GM23338 (cell line): ENCODE measurements at regions not wholly inside any gene's neighbourhood (a gene's known extent, or its start where the extent isn't known, plus 50 kb on each side); places are given as distances from the start of the nearest gene placed in this dataset.

Source experiments
- ATAC-seq: fragments of 200-7000 bp; cut with Tn5 transposase; 3 replicates; pipeline ENCODE4 v1.9.1; 2020
- DNase-seq: peaks from one replicate; pipeline ENCODE4 v3.0.0-alpha.2; 2015; ENCODE audit warnings: low spot score
- H2AFZ ChIP-seq: fragments of 200-600 bp; sonication (generic); 2 replicates; pipeline ENCODE4 v1.8.0; 2016; ENCODE audit warnings: antibody characterized with exemption, mild to moderate bottlenecking, moderate library complexity
- H3F3A ChIP-seq: fragments of 200-600 bp; sonication (generic); replicated peaks from 2 replicates; pipeline ENCODE4 v1.8.0; 2017; ENCODE audit warnings: antibody characterized with exemption, mixed run types, low read depth
- H3K27ac ChIP-seq: fragments of 200-600 bp; sonication (generic); 2 replicates; pipeline ENCODE4 v1.6.1; 2016; ENCODE audit warnings: low read depth
- H3K27me3 ChIP-seq: fragments of 200-600 bp; sonication (generic); 2 replicates; pipeline ENCODE4 v1.8.0; 2016; ENCODE audit warnings: mild to moderate bottlenecking, mixed run types, moderate library complexity; ENCODE audit not compliant: insufficient read depth
- H3K36me3 ChIP-seq: fragments of 200-600 bp; sonication (generic); 2 replicates; pipeline ENCODE4 v1.8.0; 2016; ENCODE audit warnings: mild to moderate bottlenecking; ENCODE audit not compliant: insufficient read depth
- H3K4me1 ChIP-seq: fragments of 200-600 bp; sonication (generic); 2 replicates; pipeline ENCODE4 v1.8.0; 2016; ENCODE audit warnings: mild to moderate bottlenecking, moderate library complexity; ENCODE audit not compliant: insufficient read depth
- H3K4me2 ChIP-seq: fragments of 200-600 bp; sonication (generic); 2 replicates; pipeline ENCODE4 v1.7.1; 2017; ENCODE audit warnings: mixed run types
- H3K4me3 ChIP-seq: fragments of 200-600 bp; sonication (generic); 2 replicates; pipeline ENCODE4 v1.6.1; 2016; ENCODE audit warnings: mixed run types
- H3K79me2 ChIP-seq: fragments of 200-600 bp; sonication (generic); replicated peaks from 2 replicates; pipeline ENCODE4 v1.8.0; 2017; ENCODE audit warnings: mild to moderate bottlenecking; ENCODE audit not compliant: insufficient read depth
- H3K9me2 ChIP-seq: fragments of 200-600 bp; sonication (generic); 2 replicates; pipeline ENCODE4 v1.8.0; 2017; ENCODE audit not compliant: insufficient read depth
- H4K20me1 ChIP-seq: fragments of 200-600 bp; sonication (generic); replicated peaks from 2 replicates; pipeline ENCODE4 v1.8.0; 2017; ENCODE audit warnings: mild to moderate bottlenecking; ENCODE audit not compliant: insufficient read depth
- H3K27ac Mint-ChIP-seq: 2 replicates; pipeline ENCODE4 v1.8.0; 2020; ENCODE audit warnings: inconsistent platforms, mild to moderate bottlenecking, moderate library complexity, mixed read lengths
- H3K27me3 Mint-ChIP-seq: 3 replicates; pipeline ENCODE4 v1.8.0; 2022; ENCODE audit warnings: low read depth, mild to moderate bottlenecking, moderate library complexity, mixed read lengths, inconsistent platforms; ENCODE audit not compliant: insufficient read depth, poor library complexity
- H3K36me3 Mint-ChIP-seq: 3 replicates; pipeline ENCODE4 v1.8.0; 2021; ENCODE audit warnings: low read depth, mild to moderate bottlenecking, inconsistent platforms, moderate library complexity, mixed read lengths
- H3K4me1 Mint-ChIP-seq: 3 replicates; pipeline ENCODE4 v1.8.0; 2020; ENCODE audit warnings: mild to moderate bottlenecking, inconsistent platforms, mixed read lengths
- H3K4me3 Mint-ChIP-seq: 3 replicates; pipeline ENCODE4 v1.8.0; 2021; ENCODE audit warnings: moderate library complexity, mild to moderate bottlenecking, inconsistent platforms, mixed read lengths
- H3K9me3 Mint-ChIP-seq: 3 replicates; pipeline ENCODE4 v1.8.0; 2020; ENCODE audit warnings: moderate library complexity, mild to moderate bottlenecking, inconsistent platforms, mixed read lengths
- CREB1 ChIP-seq: fragments of 250-450 bp; sonication (Bioruptor Pico); IDR thresholded peaks from 2 replicates; pipeline ENCODE4 v1.5.0; 2020; ENCODE audit warnings: low read depth, mild to moderate bottlenecking, moderate library complexity
- EZH2 ChIP-seq: fragments of 200-600 bp; sonication (generic); IDR thresholded peaks from one replicate; pipeline ENCODE4 v1.8.0; 2017; ENCODE audit warnings: antibody characterized with exemption, mild to moderate bottlenecking, low read depth; ENCODE audit not compliant: unreplicated experiment
- NANOG ChIP-seq: IDR thresholded peaks from 2 replicates; pipeline ENCODE4 v1.6.1; 2016; ENCODE audit warnings: antibody characterized with exemption, borderline replicate concordance
- STAT1 ChIP-seq: IDR thresholded peaks from one replicate; pipeline ENCODE4 v1.6.1; 2016; ENCODE audit warnings: antibody characterized with exemption; ENCODE audit not compliant: unreplicated experiment
- ZNF114 ChIP-seq: fragments of 250-450 bp; sonication (Bioruptor Pico); IDR thresholded peaks from 2 replicates; pipeline ENCODE4 v1.5.0; 2020; ENCODE audit warnings: mild to moderate bottlenecking, moderate library complexity
- ZNF331 ChIP-seq: fragments of 250-450 bp; sonication (Bioruptor Pico); IDR thresholded peaks from 2 replicates; pipeline ENCODE4 v1.5.0; 2020; ENCODE audit warnings: low read depth, mild to moderate bottlenecking, moderate library complexity
- ZNF462 ChIP-seq: fragments of 250-450 bp; sonication (Bioruptor Pico); IDR thresholded peaks from 2 replicates; pipeline ENCODE4 v1.5.0; 2020; ENCODE audit warnings: mild to moderate bottlenecking, moderate library complexity

GRCh38 chr1:191575180-191575579, 583.1 kb upstream of the RGS18 start:
- Histone ChIP-seq H4K20me1 (no peaks in the 10 kb centered on the region), H3F3A (no peaks in the 10 kb centered on the region), H3K27me3 (no peaks in the 10 kb centered on the region), H3K79me2 (no peaks in the 10 kb centered on the region), H2AFZ (no peak overlapping the region), H3K27ac (no peak overlapping the region), H3K9me2 (no peaks in the 10 kb centered on the region; the same call in 1 of the 2 replicates), H3K4me2 (no peak overlapping the region), H3K4me3 (no peak overlapping the region), H3K4me1 (no peaks in the 10 kb centered on the region), H3K36me3 (no peaks in the 10 kb centered on the region)
- H3K9me3 Mint-ChIP-seq, result no peaks in the 10 kb centered on the region
- no peaks in the 10 kb centered on the region for H3K4me1 Mint-ChIP-seq
- TF ChIP-seq ZNF114 (CRISPR knock-in tag) (no peak), ZNF462 (CRISPR knock-in tag) (no peak), ZNF331 (CRISPR knock-in tag) (no peak)
- H3K36me3 Mint-ChIP-seq, result 0 out of 3 replicates have a peak, but pooled peaks cover 4% of the 10 kb centered on the region
- ATAC-seq, result no peak
- no peak overlapping the region for H3K4me3 Mint-ChIP-seq
- H3K27me3 Mint-ChIP-seq, result no peaks in the 10 kb centered on the region
- peak overlapping the region; percentile 15; the same call in 1 of the 2 replicates for H3K27ac Mint-ChIP-seq
- no peak for DNase-seq

GRCh38 chr1:191575746-191576145, 582.5 kb upstream of the RGS18 start:
- H3K27me3 ChIP-seq, result no peaks in the 10 kb centered on the region
- H3K36me3 Mint-ChIP-seq, result 0 out of 3 replicates have a peak, but pooled peaks cover 4% of the 10 kb centered on the region
- no peaks in the 10 kb centered on the region for H3K79me2 ChIP-seq
- no peak overlapping the region for H2AFZ ChIP-seq
- DNase-seq, result no peak
- no peaks in the 10 kb centered on the region for H3K9me3 Mint-ChIP-seq
- H3K4me1 ChIP-seq, result no peaks in the 10 kb centered on the region
- H3K27ac Mint-ChIP-seq, result no peak overlapping the region
- H3K4me1 Mint-ChIP-seq, result no peaks in the 10 kb centered on the region
- no peak overlapping the region for H3K27ac ChIP-seq
- no peak overlapping the region for H3K4me2 ChIP-seq
- no peak overlapping the region for H3K4me3 ChIP-seq
- H3K4me3 Mint-ChIP-seq, result no peak overlapping the region
- ATAC-seq, result no peak
- H3K36me3 ChIP-seq, result no peaks in the 10 kb centered on the region
- H3F3A ChIP-seq, result no peaks in the 10 kb centered on the region
- H3K9me2 ChIP-seq, result no peaks in the 10 kb centered on the region; the same call in 1 of the 2 replicates
- H4K20me1 ChIP-seq, result no peaks in the 10 kb centered on the region
- H3K27me3 Mint-ChIP-seq, result no peaks in the 10 kb centered on the region
- TF ChIP-seq EZH2 (no peak), NANOG (no peak), ZNF331 (CRISPR knock-in tag) (no peak), STAT1 (no peak), CREB1 (no peak), ZNF462 (CRISPR knock-in tag) (no peak)
